ENCODE measurements at regions not wholly inside any gene's neighbourhood (a gene's known extent, or its start where the extent isn't known, plus 50 kb on each side); places are given as distances from the start of the nearest gene placed in this dataset.
A peak's percentile ranks its signal among the peaks of the same experiment; 100 is the strongest.

DNA sequence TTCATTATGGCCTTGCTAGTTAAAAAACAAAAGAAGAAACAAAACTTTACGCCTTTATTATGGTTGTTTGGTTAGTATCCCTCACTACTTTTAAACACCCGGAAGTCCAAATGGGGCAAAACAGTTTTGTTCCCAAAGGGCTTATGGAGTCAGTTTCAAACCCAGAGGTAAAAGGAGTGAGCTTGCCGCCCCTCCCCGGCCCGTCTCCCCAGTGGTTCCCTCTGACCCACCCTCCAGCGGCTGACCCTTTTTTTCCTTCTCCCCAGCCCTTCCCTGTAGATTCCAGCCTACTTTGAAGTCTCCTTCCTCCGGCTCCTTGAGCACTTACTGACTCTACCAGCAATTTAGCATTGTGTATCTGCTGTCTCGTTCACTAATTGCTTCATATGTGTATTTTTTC is 209.2 kb downstream of the ICOS start:
- no peaks in the 10 kb centered on the region for H3K36me3 ChIP-seq (ENCODE audit: insufficient read depth)
- TF ChIP-seq ZNF462 (CRISPR knock-in tag; IDR thresholded peaks at IDR 0.05) (no peak), STAT1 (IDR thresholded peaks at IDR 0.05; ENCODE audit: unreplicated experiment) (no peak), CREB1 (CRISPR knock-in tag; IDR thresholded peaks at IDR 0.05; ENCODE audit: low read depth) (no peak), EZH2phosphoT487 (IDR thresholded peaks at IDR 0.05; ENCODE audit: unreplicated experiment) (no peak), ZNF114 (CRISPR knock-in tag; IDR thresholded peaks at IDR 0.05) (no peak), NANOG (IDR thresholded peaks at IDR 0.05; ENCODE audit: borderline replicate concordance) (no peak), EZH2 (IDR thresholded peaks at IDR 0.05; ENCODE audit: low read depth, unreplicated experiment) (no peak), ZNF331 (CRISPR knock-in tag; IDR thresholded peaks at IDR 0.05; ENCODE audit: low read depth) (no peak), JUNB (IDR thresholded peaks at IDR 0.05; ENCODE audit: unreplicated experiment) (no peak), POLR2AphosphoS5 (IDR thresholded peaks at IDR 0.05; ENCODE audit: low read depth) (no peak), REST (IDR thresholded peaks at IDR 0.05; ENCODE audit: unreplicated experiment) (no peak)
- TF ChIP-seq, protein P1, sequence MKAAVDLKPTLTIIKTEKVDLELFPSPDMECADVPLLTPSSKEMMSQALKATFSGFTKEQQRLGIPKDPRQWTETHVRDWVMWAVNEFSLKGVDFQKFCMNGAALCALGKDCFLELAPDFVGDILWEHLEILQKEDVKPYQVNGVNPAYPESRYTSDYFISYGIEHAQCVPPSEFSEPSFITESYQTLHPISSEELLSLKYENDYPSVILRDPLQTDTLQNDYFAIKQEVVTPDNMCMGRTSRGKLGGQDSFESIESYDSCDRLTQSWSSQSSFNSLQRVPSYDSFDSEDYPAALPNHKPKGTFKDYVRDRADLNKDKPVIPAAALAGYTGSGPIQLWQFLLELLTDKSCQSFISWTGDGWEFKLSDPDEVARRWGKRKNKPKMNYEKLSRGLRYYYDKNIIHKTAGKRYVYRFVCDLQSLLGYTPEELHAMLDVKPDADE (IDR thresholded peaks at IDR 0.05), result no peak
- TF ChIP-seq, protein P2, sequence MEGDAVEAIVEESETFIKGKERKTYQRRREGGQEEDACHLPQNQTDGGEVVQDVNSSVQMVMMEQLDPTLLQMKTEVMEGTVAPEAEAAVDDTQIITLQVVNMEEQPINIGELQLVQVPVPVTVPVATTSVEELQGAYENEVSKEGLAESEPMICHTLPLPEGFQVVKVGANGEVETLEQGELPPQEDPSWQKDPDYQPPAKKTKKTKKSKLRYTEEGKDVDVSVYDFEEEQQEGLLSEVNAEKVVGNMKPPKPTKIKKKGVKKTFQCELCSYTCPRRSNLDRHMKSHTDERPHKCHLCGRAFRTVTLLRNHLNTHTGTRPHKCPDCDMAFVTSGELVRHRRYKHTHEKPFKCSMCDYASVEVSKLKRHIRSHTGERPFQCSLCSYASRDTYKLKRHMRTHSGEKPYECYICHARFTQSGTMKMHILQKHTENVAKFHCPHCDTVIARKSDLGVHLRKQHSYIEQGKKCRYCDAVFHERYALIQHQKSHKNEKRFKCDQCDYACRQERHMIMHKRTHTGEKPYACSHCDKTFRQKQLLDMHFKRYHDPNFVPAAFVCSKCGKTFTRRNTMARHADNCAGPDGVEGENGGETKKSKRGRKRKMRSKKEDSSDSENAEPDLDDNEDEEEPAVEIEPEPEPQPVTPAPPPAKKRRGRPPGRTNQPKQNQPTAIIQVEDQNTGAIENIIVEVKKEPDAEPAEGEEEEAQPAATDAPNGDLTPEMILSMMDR (conservative IDR thresholded peaks at IDR 0.05; ENCODE audit: low read depth in 2 of 2), result no peak
- peak; percentile 17 for DNase-seq (ENCODE audit: low spot score)
- peak overlapping the region; percentile 71 for H3K4me2 ChIP-seq
- peak overlapping the region; percentile 41 for H3K4me3 ChIP-seq
- peak; percentile 64 for ATAC-seq
- H3K27ac Mint-ChIP-seq, result no peak overlapping the region
- peaks cover 1% of the 10 kb centered on the region; the same call in 1 of the 2 replicates for H3K9me2 ChIP-seq (ENCODE audit: insufficient read depth)
- H3F3A ChIP-seq (replicated peaks; ENCODE audit: low read depth), result no peaks in the 10 kb centered on the region
- no peak overlapping the region for H3K27ac ChIP-seq (ENCODE audit: low read depth)
- H3K4me1 Mint-ChIP-seq, result peaks cover 28% of the 10 kb centered on the region
- H4K20me1 ChIP-seq (replicated peaks; ENCODE audit: insufficient read depth), result no peaks in the 10 kb centered on the region
- peaks cover 8% of the 10 kb centered on the region for H3K27me3 Mint-ChIP-seq (ENCODE audit: insufficient read depth, low read depth, poor library complexity)
- no peaks in the 10 kb centered on the region for H3K79me2 ChIP-seq (replicated peaks; ENCODE audit: insufficient read depth)
- H3K9me3 Mint-ChIP-seq, result no peaks in the 10 kb centered on the region
- peaks cover 19% of the 10 kb centered on the region for H3K4me1 ChIP-seq (ENCODE audit: insufficient read depth)
- peak overlapping the region; percentile 38; the same call in 2 of the 3 replicates for H3K4me3 Mint-ChIP-seq
- H3K27me3 ChIP-seq (ENCODE audit: insufficient read depth), result no peaks in the 10 kb centered on the region
- H3K36me3 Mint-ChIP-seq (ENCODE audit: low read depth), result no peaks in the 10 kb centered on the region
- peak overlapping the region; percentile 70; the same call in 1 of the 2 replicates for H2AFZ ChIP-seq

All from GM23338 (cell line).